Bronchial epithelial cell (primary cell): ENCODE measurements at regions not wholly inside any gene's neighbourhood (a gene's known extent, or its start where the extent isn't known, plus 50 kb on each side); places are given as distances from the start of the nearest gene placed in this dataset.

Experiments used
- DNase-seq: peaks from one replicate; pipeline ENCODE4 v3.0.0-alpha.2; 2010; ENCODE audit warnings: low read depth
- FAIRE-seq: peaks from 2 replicates; lab custom pipeline; 2011; peaks lifted over from hg19 to GRCh38; lab: Jason Lieb, UNC
- H3K27me3 ChIP-seq: 2 replicates; pipeline ENCODE4 v1.5.1; 2011; ENCODE audit warnings: low read length; ENCODE audit not compliant: control insufficient read depth, insufficient read depth
- H3K36me3 ChIP-seq: 2 replicates; pipeline ENCODE4 v1.5.1; 2011; ENCODE audit warnings: low read length; ENCODE audit not compliant: control insufficient read depth, insufficient read depth
- H3K4me3 ChIP-seq: 2 replicates; pipeline ENCODE4 v1.5.1; 2011; ENCODE audit warnings: mild to moderate bottlenecking, low read depth, low read length, control low read depth
- TF ChIP-seq, protein P1 (sequence below): IDR thresholded peaks from 2 replicates; pipeline ENCODE4 v1.5.1; 2011; ENCODE audit warnings: mild to moderate bottlenecking, moderate library complexity, low read length, control low read depth, inconsistent platforms; ENCODE audit not compliant: insufficient read depth, severe bottlenecking

GRCh38 chr2:88310787-88311186 lies 140.6 kb downstream of the THNSL2 start:
- TF ChIP-seq, protein P1, sequence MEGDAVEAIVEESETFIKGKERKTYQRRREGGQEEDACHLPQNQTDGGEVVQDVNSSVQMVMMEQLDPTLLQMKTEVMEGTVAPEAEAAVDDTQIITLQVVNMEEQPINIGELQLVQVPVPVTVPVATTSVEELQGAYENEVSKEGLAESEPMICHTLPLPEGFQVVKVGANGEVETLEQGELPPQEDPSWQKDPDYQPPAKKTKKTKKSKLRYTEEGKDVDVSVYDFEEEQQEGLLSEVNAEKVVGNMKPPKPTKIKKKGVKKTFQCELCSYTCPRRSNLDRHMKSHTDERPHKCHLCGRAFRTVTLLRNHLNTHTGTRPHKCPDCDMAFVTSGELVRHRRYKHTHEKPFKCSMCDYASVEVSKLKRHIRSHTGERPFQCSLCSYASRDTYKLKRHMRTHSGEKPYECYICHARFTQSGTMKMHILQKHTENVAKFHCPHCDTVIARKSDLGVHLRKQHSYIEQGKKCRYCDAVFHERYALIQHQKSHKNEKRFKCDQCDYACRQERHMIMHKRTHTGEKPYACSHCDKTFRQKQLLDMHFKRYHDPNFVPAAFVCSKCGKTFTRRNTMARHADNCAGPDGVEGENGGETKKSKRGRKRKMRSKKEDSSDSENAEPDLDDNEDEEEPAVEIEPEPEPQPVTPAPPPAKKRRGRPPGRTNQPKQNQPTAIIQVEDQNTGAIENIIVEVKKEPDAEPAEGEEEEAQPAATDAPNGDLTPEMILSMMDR, result no peak
- Histone ChIP-seq H3K36me3 (no peaks in the 10 kb centered on the region), H3K27me3 (no peaks in the 10 kb centered on the region), H3K4me3 (no peak overlapping the region)
- FAIRE-seq (no peak), DNase-seq (no peak)

GRCh38 chr2:88307817-88308216 lies 137.7 kb downstream of the THNSL2 start:
- Histone ChIP-seq H3K4me3 (no peak overlapping the region), H3K27me3 (no peaks in the 10 kb centered on the region), H3K36me3 (no peaks in the 10 kb centered on the region)
- no peak for FAIRE-seq
- TF ChIP-seq, protein P1, result peak; percentile 48
- DNase-seq, result peak; percentile 23

GRCh38 chr2:88303865-88304264 lies 133.7 kb downstream of the THNSL2 start:
- FAIRE-seq, result no peak
- TF ChIP-seq, protein P1, result no peak
- no peak for DNase-seq
- Histone ChIP-seq H3K27me3 (no peaks in the 10 kb centered on the region), H3K4me3 (no peak overlapping the region), H3K36me3 (no peaks in the 10 kb centered on the region)

DNA sequence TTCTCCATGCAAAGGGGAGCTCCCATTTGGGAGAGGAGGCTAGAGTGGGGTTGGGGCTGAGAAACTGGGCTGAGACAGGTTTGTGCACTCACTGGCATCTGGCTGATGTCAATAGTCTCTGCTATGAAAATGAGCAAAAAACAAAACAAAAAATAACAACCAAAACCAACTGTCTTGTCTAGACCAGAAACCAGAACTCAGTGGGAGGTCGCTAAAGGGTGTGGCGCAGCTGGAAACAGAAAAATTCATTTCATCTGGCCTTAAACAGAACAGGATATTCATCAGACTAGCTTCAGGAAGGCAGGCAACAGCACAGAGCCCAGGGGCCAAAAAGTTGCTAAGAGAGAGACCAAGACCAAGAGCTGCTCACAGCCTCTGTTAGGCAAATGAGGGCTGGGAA lies 126.1 kb downstream of the THNSL2 start:
- FAIRE-seq (no peak), DNase-seq (no peak)
- no peak overlapping the region for H3K4me3 ChIP-seq
- H3K36me3 ChIP-seq, result no peaks in the 10 kb centered on the region
- H3K27me3 ChIP-seq, result no peaks in the 10 kb centered on the region
- TF ChIP-seq, protein P1, result no peak

GRCh38 chr2:88283886-88284592 lies 113.9 kb downstream of the THNSL2 start:
- no peak for FAIRE-seq
- H3K27me3 ChIP-seq, result no peaks in the 10 kb centered on the region
- DNase-seq, result no peak
- H3K36me3 ChIP-seq, result no peaks in the 10 kb centered on the region
- TF ChIP-seq, protein P1, result no peak
- no peak overlapping the region for H3K4me3 ChIP-seq
